Liver (tissue), 3 donors: ENCODE measurements at regions not wholly inside any gene's neighbourhood (a gene's known extent, or its start where the extent isn't known, plus 50 kb on each side); places are given as distances from the start of the nearest gene placed in this dataset.

ENCODE experiments used
- ATF3 ChIP-seq: IDR thresholded peaks from 2 replicates; pipeline ENCODE4 v1.6.1; 2016; ENCODE audit warnings: antibody characterized with exemption
- FOXA1 ChIP-seq: IDR thresholded peaks from 2 replicates; pipeline ENCODE4 v1.6.1; 2016; ENCODE audit warnings: antibody characterized with exemption
- GABPA ChIP-seq, 2 donors: IDR thresholded peaks in 1 of 2; conservative IDR thresholded peaks in 1 of 2; 2 replicates each; pipeline ENCODE4 v1.6.1; 2016; ENCODE audit warnings: antibody characterized with exemption in 2 of 2, mild to moderate bottlenecking in 1 of 2, moderate library complexity in 1 of 2
- HNF4A ChIP-seq, 2 donors: conservative IDR thresholded peaks; 2 replicates each; pipeline ENCODE4 v1.6.1; 2016; ENCODE audit warnings: antibody characterized with exemption in 2 of 2, mild to moderate bottlenecking in 2 of 2
- JUND ChIP-seq, 2 donors: IDR thresholded peaks; 2 replicates each; pipeline ENCODE4 v1.6.1; 2016; ENCODE audit warnings: antibody characterized with exemption in 2 of 2
- MAX ChIP-seq: IDR thresholded peaks from 2 replicates; pipeline ENCODE4 v1.6.1; 2016; ENCODE audit warnings: antibody characterized with exemption
- RAD21 ChIP-seq, 2 donors: IDR thresholded peaks; 2 replicates each; pipeline ENCODE4 v1.6.1; 2016; ENCODE audit warnings: antibody characterized with exemption in 2 of 2, mild to moderate bottlenecking in 2 of 2
- SP1 ChIP-seq: IDR thresholded peaks from 2 replicates; pipeline ENCODE4 v1.6.1; 2018; ENCODE audit warnings: antibody characterized with exemption, mild to moderate bottlenecking
- TAF1 ChIP-seq: conservative IDR thresholded peaks from 2 replicates; pipeline ENCODE4 v1.6.1; 2016; ENCODE audit warnings: antibody characterized with exemption, mild to moderate bottlenecking
- YY1 ChIP-seq: IDR thresholded peaks from 2 replicates; pipeline ENCODE4 v1.6.1; 2016; ENCODE audit warnings: antibody characterized with exemption, mild to moderate bottlenecking
- ZBTB33 ChIP-seq: IDR thresholded peaks from 2 replicates; pipeline ENCODE4 v1.6.1; 2016; ENCODE audit warnings: antibody characterized with exemption
- TF ChIP-seq, protein P1 (sequence below): fragments of 150-350 bp; IDR thresholded peaks from 2 replicates; pipeline ENCODE4 v1.5.1; 2017; ENCODE audit warnings: improper control_type of control experiment, low read depth, low read length; ENCODE audit not compliant: missing input control
- TF ChIP-seq, protein P2 (sequence below): IDR thresholded peaks from 2 replicates; pipeline ENCODE4 v1.6.1; 2016; ENCODE audit warnings: antibody characterized with exemption, mild to moderate bottlenecking
- donor health status: healthy.
- donor health status: healthy.

GRCh38 chr10:71068861-71069271 is 143.5 kb upstream of the UNC5B start:
- TF ChIP-seq YY1 (no peak), MAX (no peak), ATF3 (no peak), FOXA1 (no peak), RAD21 (IDR thresholded peaks at IDR 0.05) (no peak), TAF1 (no peak), SP1 (no peak), ZBTB33 (no peak), JUND (IDR thresholded peaks at IDR 0.05) (no peak), HNF4A (conservative IDR thresholded peaks at IDR 0.05) (no peak), GABPA (IDR thresholded peaks at IDR 0.05 in 1 of 2, conservative IDR thresholded peaks at IDR 0.05 in 1 of 2) (no peak)
- TF ChIP-seq, protein P1, sequence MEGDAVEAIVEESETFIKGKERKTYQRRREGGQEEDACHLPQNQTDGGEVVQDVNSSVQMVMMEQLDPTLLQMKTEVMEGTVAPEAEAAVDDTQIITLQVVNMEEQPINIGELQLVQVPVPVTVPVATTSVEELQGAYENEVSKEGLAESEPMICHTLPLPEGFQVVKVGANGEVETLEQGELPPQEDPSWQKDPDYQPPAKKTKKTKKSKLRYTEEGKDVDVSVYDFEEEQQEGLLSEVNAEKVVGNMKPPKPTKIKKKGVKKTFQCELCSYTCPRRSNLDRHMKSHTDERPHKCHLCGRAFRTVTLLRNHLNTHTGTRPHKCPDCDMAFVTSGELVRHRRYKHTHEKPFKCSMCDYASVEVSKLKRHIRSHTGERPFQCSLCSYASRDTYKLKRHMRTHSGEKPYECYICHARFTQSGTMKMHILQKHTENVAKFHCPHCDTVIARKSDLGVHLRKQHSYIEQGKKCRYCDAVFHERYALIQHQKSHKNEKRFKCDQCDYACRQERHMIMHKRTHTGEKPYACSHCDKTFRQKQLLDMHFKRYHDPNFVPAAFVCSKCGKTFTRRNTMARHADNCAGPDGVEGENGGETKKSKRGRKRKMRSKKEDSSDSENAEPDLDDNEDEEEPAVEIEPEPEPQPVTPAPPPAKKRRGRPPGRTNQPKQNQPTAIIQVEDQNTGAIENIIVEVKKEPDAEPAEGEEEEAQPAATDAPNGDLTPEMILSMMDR: no peak
- TF ChIP-seq, protein P2, sequence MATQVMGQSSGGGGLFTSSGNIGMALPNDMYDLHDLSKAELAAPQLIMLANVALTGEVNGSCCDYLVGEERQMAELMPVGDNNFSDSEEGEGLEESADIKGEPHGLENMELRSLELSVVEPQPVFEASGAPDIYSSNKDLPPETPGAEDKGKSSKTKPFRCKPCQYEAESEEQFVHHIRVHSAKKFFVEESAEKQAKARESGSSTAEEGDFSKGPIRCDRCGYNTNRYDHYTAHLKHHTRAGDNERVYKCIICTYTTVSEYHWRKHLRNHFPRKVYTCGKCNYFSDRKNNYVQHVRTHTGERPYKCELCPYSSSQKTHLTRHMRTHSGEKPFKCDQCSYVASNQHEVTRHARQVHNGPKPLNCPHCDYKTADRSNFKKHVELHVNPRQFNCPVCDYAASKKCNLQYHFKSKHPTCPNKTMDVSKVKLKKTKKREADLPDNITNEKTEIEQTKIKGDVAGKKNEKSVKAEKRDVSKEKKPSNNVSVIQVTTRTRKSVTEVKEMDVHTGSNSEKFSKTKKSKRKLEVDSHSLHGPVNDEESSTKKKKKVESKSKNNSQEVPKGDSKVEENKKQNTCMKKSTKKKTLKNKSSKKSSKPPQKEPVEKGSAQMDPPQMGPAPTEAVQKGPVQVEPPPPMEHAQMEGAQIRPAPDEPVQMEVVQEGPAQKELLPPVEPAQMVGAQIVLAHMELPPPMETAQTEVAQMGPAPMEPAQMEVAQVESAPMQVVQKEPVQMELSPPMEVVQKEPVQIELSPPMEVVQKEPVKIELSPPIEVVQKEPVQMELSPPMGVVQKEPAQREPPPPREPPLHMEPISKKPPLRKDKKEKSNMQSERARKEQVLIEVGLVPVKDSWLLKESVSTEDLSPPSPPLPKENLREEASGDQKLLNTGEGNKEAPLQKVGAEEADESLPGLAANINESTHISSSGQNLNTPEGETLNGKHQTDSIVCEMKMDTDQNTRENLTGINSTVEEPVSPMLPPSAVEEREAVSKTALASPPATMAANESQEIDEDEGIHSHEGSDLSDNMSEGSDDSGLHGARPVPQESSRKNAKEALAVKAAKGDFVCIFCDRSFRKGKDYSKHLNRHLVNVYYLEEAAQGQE: no peak
